Liver (tissue), 8 donors: ENCODE measurements at regions not wholly inside any gene's neighbourhood (a gene's known extent, or its start where the extent isn't known, plus 50 kb on each side); places are given as distances from the start of the nearest gene placed in this dataset.

Source experiments
- DNase-seq: peaks from one replicate; pipeline ENCODE4 v3.0.0-alpha.2; 2017; ENCODE audit warnings: low spot score
- H3K27ac ChIP-seq, 2 donors: one replicate each; pipeline ENCODE4 v1.7.0; 2013; ENCODE audit warnings: inconsistent platforms in 2 of 2, low read length in 2 of 2, control low read depth in 1 of 2, low read depth in 1 of 2, mild to moderate bottlenecking in 1 of 2
- H3K27me3 ChIP-seq, 4 donors: one replicate each; pipeline versions ENCODE4 v1.6.1 to v1.7.0; 2013; ENCODE audit warnings: low read length in 3 of 4, inconsistent platforms in 1 of 4, mild to moderate bottlenecking in 1 of 4, moderate library complexity in 1 of 4; ENCODE audit not compliant: control insufficient read depth in 4 of 4, insufficient read depth in 4 of 4
- H3K36me3 ChIP-seq, 4 donors: one replicate each; pipeline versions ENCODE4 v1.6.1 to v1.7.0; 2013; ENCODE audit warnings: low read length in 3 of 4, mild to moderate bottlenecking in 3 of 4, low read depth in 1 of 4, moderate library complexity in 1 of 4; ENCODE audit not compliant: control insufficient read depth in 4 of 4, insufficient read depth in 3 of 4
- H3K4me1 ChIP-seq, 4 donors: one replicate each; pipeline versions ENCODE4 v1.6.1 to v1.7.0; 2013; ENCODE audit warnings: low read length in 3 of 4, mild to moderate bottlenecking in 3 of 4, moderate library complexity in 1 of 4; ENCODE audit not compliant: control insufficient read depth in 4 of 4, insufficient read depth in 4 of 4
- H3K4me3 ChIP-seq, 3 donors: one replicate each; pipeline versions ENCODE4 v1.6.1 to v1.7.0; 2013; ENCODE audit warnings: low read length in 3 of 3, control low read depth in 1 of 3, low read depth in 1 of 3, mild to moderate bottlenecking in 1 of 3
- H3K9ac ChIP-seq, 2 donors: one replicate each; pipeline ENCODE4 v1.7.0; 2013; ENCODE audit warnings: low read length in 2 of 2, mild to moderate bottlenecking in 2 of 2, moderate library complexity in 2 of 2, control low read depth in 1 of 2, low read depth in 1 of 2
- H3K9me3 ChIP-seq, 4 donors: one replicate each; pipeline versions ENCODE4 v1.6.1 to v1.7.0; 2013; ENCODE audit warnings: low read length in 3 of 4; ENCODE audit not compliant: control insufficient read depth in 4 of 4
- CTCF ChIP-seq: fragments of 150-350 bp; IDR thresholded peaks from 2 replicates; pipeline ENCODE4 v1.5.1; 2017; ENCODE audit warnings: improper control_type of control experiment, low read depth, low read length; ENCODE audit not compliant: missing input control
- FOXA1 ChIP-seq: IDR thresholded peaks from 2 replicates; pipeline ENCODE4 v1.6.1; 2016; ENCODE audit warnings: antibody characterized with exemption
- FOXA2 ChIP-seq: IDR thresholded peaks from 2 replicates; pipeline ENCODE4 v1.6.1; 2016; ENCODE audit warnings: antibody characterized with exemption
- GABPA ChIP-seq, 2 donors: IDR thresholded peaks in 1 of 2; conservative IDR thresholded peaks in 1 of 2; 2 replicates each; pipeline ENCODE4 v1.6.1; 2016; ENCODE audit warnings: antibody characterized with exemption in 2 of 2, mild to moderate bottlenecking in 1 of 2, moderate library complexity in 1 of 2
- HNF4A ChIP-seq, 2 donors: conservative IDR thresholded peaks; 2 replicates each; pipeline ENCODE4 v1.6.1; 2016; ENCODE audit warnings: antibody characterized with exemption in 2 of 2, mild to moderate bottlenecking in 2 of 2
- HNF4G ChIP-seq: IDR thresholded peaks from 2 replicates; pipeline ENCODE4 v1.6.1; 2016; ENCODE audit warnings: antibody characterized with exemption
- JUND ChIP-seq, 2 donors: IDR thresholded peaks; 2 replicates each; pipeline ENCODE4 v1.6.1; 2016; ENCODE audit warnings: antibody characterized with exemption in 2 of 2
- MAX ChIP-seq: IDR thresholded peaks from 2 replicates; pipeline ENCODE4 v1.6.1; 2016; ENCODE audit warnings: antibody characterized with exemption
- NR2F2 ChIP-seq: IDR thresholded peaks from 2 replicates; pipeline ENCODE4 v1.6.1; 2016; ENCODE audit warnings: antibody characterized with exemption
- RAD21 ChIP-seq, 2 donors: IDR thresholded peaks; 2 replicates each; pipeline ENCODE4 v1.6.1; 2016; ENCODE audit warnings: antibody characterized with exemption in 2 of 2, mild to moderate bottlenecking in 2 of 2
- RXRA ChIP-seq, 2 donors: IDR thresholded peaks; 2 replicates each; pipeline ENCODE4 v1.6.1; 2017 to 2018; ENCODE audit warnings: antibody characterized with exemption in 2 of 2, mild to moderate bottlenecking in 1 of 2
- SP1 ChIP-seq: IDR thresholded peaks from 2 replicates; pipeline ENCODE4 v1.6.1; 2018; ENCODE audit warnings: antibody characterized with exemption, mild to moderate bottlenecking
- TAF1 ChIP-seq: conservative IDR thresholded peaks from 2 replicates; pipeline ENCODE4 v1.6.1; 2016; ENCODE audit warnings: antibody characterized with exemption, mild to moderate bottlenecking
- YY1 ChIP-seq: IDR thresholded peaks from 2 replicates; pipeline ENCODE4 v1.6.1; 2016; ENCODE audit warnings: antibody characterized with exemption, mild to moderate bottlenecking
- ZBTB33 ChIP-seq: IDR thresholded peaks from 2 replicates; pipeline ENCODE4 v1.6.1; 2016; ENCODE audit warnings: antibody characterized with exemption
- WGBS: extraction: QIAGEN DNeasy Blood & Tissue Kit; methylation state at CpG from one replicate; pipeline ENCODE4 v1.1.7; 2013; 5-methylcytosine and 5-hydroxymethylcytosine counted together
- TF ChIP-seq, protein P1 (sequence below): IDR thresholded peaks from 2 replicates; pipeline ENCODE4 v1.6.1; 2016; ENCODE audit warnings: antibody characterized with exemption, mild to moderate bottlenecking
- TF ChIP-seq, protein P2 (sequence below): IDR thresholded peaks from 2 replicates; pipeline ENCODE4 v1.6.1; 2016; ENCODE audit warnings: antibody characterized with exemption
- donor health status: healthy.
- donor health status: healthy.
- donor health status: healthy.
- donor health status: healthy.
- donor health status: healthy.

- H3K9ac ChIP-seq: no peak overlapping the region
- 50% methylated on average over 2 of the region's 2 CpGs for WGBS
- H3K4me1 ChIP-seq: no peaks in the 10 kb centered on the region
- no peak overlapping the region for H3K27ac ChIP-seq
- no peaks in the 10 kb centered on the region for H3K36me3 ChIP-seq
- no peak overlapping the region for H3K4me3 ChIP-seq
- TF ChIP-seq FOXA1: no peak
- TF ChIP-seq JUND (IDR thresholded peaks at IDR 0.05): no peak
- no peak for TF ChIP-seq TAF1
- TF ChIP-seq YY1: no peak
- TF ChIP-seq HNF4G: no peak
- TF ChIP-seq CTCF: no peak
- no peak for TF ChIP-seq FOXA2
- no peak for TF ChIP-seq SP1
- TF ChIP-seq, protein P1, sequence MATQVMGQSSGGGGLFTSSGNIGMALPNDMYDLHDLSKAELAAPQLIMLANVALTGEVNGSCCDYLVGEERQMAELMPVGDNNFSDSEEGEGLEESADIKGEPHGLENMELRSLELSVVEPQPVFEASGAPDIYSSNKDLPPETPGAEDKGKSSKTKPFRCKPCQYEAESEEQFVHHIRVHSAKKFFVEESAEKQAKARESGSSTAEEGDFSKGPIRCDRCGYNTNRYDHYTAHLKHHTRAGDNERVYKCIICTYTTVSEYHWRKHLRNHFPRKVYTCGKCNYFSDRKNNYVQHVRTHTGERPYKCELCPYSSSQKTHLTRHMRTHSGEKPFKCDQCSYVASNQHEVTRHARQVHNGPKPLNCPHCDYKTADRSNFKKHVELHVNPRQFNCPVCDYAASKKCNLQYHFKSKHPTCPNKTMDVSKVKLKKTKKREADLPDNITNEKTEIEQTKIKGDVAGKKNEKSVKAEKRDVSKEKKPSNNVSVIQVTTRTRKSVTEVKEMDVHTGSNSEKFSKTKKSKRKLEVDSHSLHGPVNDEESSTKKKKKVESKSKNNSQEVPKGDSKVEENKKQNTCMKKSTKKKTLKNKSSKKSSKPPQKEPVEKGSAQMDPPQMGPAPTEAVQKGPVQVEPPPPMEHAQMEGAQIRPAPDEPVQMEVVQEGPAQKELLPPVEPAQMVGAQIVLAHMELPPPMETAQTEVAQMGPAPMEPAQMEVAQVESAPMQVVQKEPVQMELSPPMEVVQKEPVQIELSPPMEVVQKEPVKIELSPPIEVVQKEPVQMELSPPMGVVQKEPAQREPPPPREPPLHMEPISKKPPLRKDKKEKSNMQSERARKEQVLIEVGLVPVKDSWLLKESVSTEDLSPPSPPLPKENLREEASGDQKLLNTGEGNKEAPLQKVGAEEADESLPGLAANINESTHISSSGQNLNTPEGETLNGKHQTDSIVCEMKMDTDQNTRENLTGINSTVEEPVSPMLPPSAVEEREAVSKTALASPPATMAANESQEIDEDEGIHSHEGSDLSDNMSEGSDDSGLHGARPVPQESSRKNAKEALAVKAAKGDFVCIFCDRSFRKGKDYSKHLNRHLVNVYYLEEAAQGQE: no peak
- no peak for TF ChIP-seq MAX
- TF ChIP-seq HNF4A (conservative IDR thresholded peaks at IDR 0.05): no peak
- DNase-seq: no peak
- no peaks in the 10 kb centered on the region for H3K9me3 ChIP-seq
- H3K27me3 ChIP-seq: peaks cover 0 to 5% (median 0%) of the 10 kb centered on the region in 4 donors
These were observed 120.9 kb upstream of the ST6GAL2 start for GRCh38 chr2:107006836-107007235.

DNA sequence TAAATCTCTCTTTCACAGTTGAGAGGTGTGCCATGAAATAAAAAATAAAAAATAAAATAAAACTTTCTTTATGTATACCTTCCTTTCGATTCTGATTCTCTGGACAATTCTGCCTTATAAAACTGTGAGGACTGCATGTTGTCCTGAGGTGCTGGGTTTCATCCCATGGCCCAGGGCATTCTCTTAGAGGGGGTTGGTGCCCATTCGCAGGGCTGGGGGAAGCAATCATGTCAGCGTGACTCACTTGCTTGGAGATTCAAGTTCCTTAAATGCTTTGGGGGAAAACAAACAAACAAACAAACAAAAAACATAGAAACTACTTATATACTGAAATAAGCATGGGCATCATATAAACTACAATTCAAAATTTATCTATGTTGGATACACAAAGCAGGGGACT lies 122.0 kb upstream of the ST6GAL2 start:
- H3K27ac ChIP-seq: no peak overlapping the region
- H3K27me3 ChIP-seq: peaks cover 0 to 5% (median 0%) of the 10 kb centered on the region in 4 donors
- no peak overlapping the region for H3K4me3 ChIP-seq
- 62% methylated on average over 3 of the region's 3 CpGs for WGBS
- no peak for DNase-seq
- no peaks in the 10 kb centered on the region for H3K4me1 ChIP-seq
- H3K9me3 ChIP-seq: no peaks in the 10 kb centered on the region
- TF ChIP-seq SP1: no peak
- TF ChIP-seq, protein P1: no peak
- no peak for TF ChIP-seq NR2F2
- no peak for TF ChIP-seq RXRA (IDR thresholded peaks at IDR 0.05)
- TF ChIP-seq RAD21 (IDR thresholded peaks at IDR 0.05): no peak
- TF ChIP-seq FOXA2: no peak
- no peak for TF ChIP-seq YY1
- no peak for TF ChIP-seq ZBTB33
- no peak for TF ChIP-seq GABPA (IDR thresholded peaks at IDR 0.05 in 1 of 2, conservative IDR thresholded peaks at IDR 0.05 in 1 of 2)
- TF ChIP-seq MAX: no peak
- no peak for TF ChIP-seq HNF4A (conservative IDR thresholded peaks at IDR 0.05)
- no peak for TF ChIP-seq CTCF
- no peak for TF ChIP-seq FOXA1
- TF ChIP-seq, protein P2, sequence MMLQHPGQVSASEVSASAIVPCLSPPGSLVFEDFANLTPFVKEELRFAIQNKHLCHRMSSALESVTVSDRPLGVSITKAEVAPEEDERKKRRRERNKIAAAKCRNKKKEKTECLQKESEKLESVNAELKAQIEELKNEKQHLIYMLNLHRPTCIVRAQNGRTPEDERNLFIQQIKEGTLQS: no peak
- no peak for TF ChIP-seq JUND (IDR thresholded peaks at IDR 0.05)
- H3K36me3 ChIP-seq: no peaks in the 10 kb centered on the region
- no peak overlapping the region for H3K9ac ChIP-seq
